HUES48 (cell line): ENCODE measurements at regions not wholly inside any gene's neighbourhood (a gene's known extent, or its start where the extent isn't known, plus 50 kb on each side); places are given as distances from the start of the nearest gene placed in this dataset.

ENCODE experiments used
- H3K27ac ChIP-seq: one replicate; pipeline ENCODE4 v1.7.0; 2013; ENCODE audit warnings: low read depth, low read length, inconsistent platforms
- H3K27me3 ChIP-seq: 2 replicates; pipeline ENCODE4 v1.6.1; 2013; ENCODE audit warnings: mild to moderate bottlenecking, low read length; ENCODE audit not compliant: control insufficient read depth, insufficient read depth
- H3K36me3 ChIP-seq: 2 replicates; pipeline ENCODE4 v1.6.1; 2013; ENCODE audit warnings: low read length; ENCODE audit not compliant: control insufficient read depth, insufficient read depth
- H3K4me1 ChIP-seq: 2 replicates; pipeline ENCODE4 v1.6.1; 2013; ENCODE audit warnings: mild to moderate bottlenecking, low read length; ENCODE audit not compliant: control insufficient read depth, insufficient read depth
- H3K4me3 ChIP-seq: 2 replicates; pipeline ENCODE4 v1.5.1; 2013; ENCODE audit warnings: mild to moderate bottlenecking, low read depth, low read length
- H3K9ac ChIP-seq: 2 replicates; pipeline ENCODE4 v1.6.1; 2013; ENCODE audit warnings: mild to moderate bottlenecking, low read depth, low read length, moderate library complexity
- H3K9me3 ChIP-seq: 2 replicates; pipeline ENCODE4 v1.6.1; 2013; ENCODE audit warnings: low read length; ENCODE audit not compliant: control insufficient read depth, insufficient read depth

- H3K9ac ChIP-seq: no peak overlapping the region
- peaks cover 65% of the 10 kb centered on the region for H3K27me3 ChIP-seq
- no peak overlapping the region for H3K4me3 ChIP-seq
- peaks cover 12% of the 10 kb centered on the region; the same call in 1 of the 2 replicates for H3K4me1 ChIP-seq
- H3K27ac ChIP-seq: no peak overlapping the region
- H3K9me3 ChIP-seq: no peaks in the 10 kb centered on the region
- no peaks in the 10 kb centered on the region for H3K36me3 ChIP-seq
These were observed 77.5 kb upstream of the GLI2 start for GRCh38 chr2:120658042-120658769.

- peaks cover 60% of the 10 kb centered on the region for H3K27me3 ChIP-seq
- H3K4me3 ChIP-seq: no peak overlapping the region
These were observed 76.9 kb upstream of the GLI2 start for GRCh38 chr2:120658770-120659158.

GRCh38 chr2:120659275-120659977 lies 76.2 kb upstream of the GLI2 start:
- Histone ChIP-seq H3K36me3 (no peaks in the 10 kb centered on the region), H3K27ac (no peak overlapping the region), H3K4me1 (peaks cover 12% of the 10 kb centered on the region; the same call in 1 of the 2 replicates), H3K9me3 (no peaks in the 10 kb centered on the region), H3K4me3 (no peak overlapping the region), H3K27me3 (peaks cover 55% of the 10 kb centered on the region), H3K9ac (no peak overlapping the region)

More at GRCh38 chr2:120658770-120659158, 76.9 kb upstream of the GLI2 start:
- Histone ChIP-seq H3K36me3 (no peaks in the 10 kb centered on the region), H3K27ac (no peak overlapping the region), H3K4me1 (peaks cover 12% of the 10 kb centered on the region; the same call in 1 of the 2 replicates), H3K9me3 (no peaks in the 10 kb centered on the region), H3K9ac (no peak overlapping the region)

- peaks cover 9% of the 10 kb centered on the region; the same call in 1 of the 2 replicates for H3K4me1 ChIP-seq
- H3K27ac ChIP-seq: no peak overlapping the region
- H3K9ac ChIP-seq: no peak overlapping the region
- H3K4me3 ChIP-seq: no peak overlapping the region
- no peaks in the 10 kb centered on the region for H3K36me3 ChIP-seq
- peaks cover 51% of the 10 kb centered on the region for H3K27me3 ChIP-seq
- peaks cover 5% of the 10 kb centered on the region; the same call in 1 of the 2 replicates for H3K9me3 ChIP-seq
These were observed 75.5 kb upstream of the GLI2 start for GRCh38 chr2:120660056-120660694.

- no peaks in the 10 kb centered on the region for H3K36me3 ChIP-seq
- peaks cover 5% of the 10 kb centered on the region; the same call in 1 of the 2 replicates for H3K9me3 ChIP-seq
- H3K4me3 ChIP-seq: no peak overlapping the region
- H3K27ac ChIP-seq: no peak overlapping the region
- no peak overlapping the region for H3K9ac ChIP-seq
- peaks cover 44% of the 10 kb centered on the region for H3K27me3 ChIP-seq
- H3K4me1 ChIP-seq: peaks cover 9% of the 10 kb centered on the region; the same call in 1 of the 2 replicates
These were observed 74.8 kb upstream of the GLI2 start for GRCh38 chr2:120660771-120661459.

- Histone ChIP-seq H3K36me3 (no peaks in the 10 kb centered on the region), H3K4me3 (no peak overlapping the region), H3K9ac (no peak overlapping the region), H3K4me1 (peaks cover 9% of the 10 kb centered on the region; the same call in 1 of the 2 replicates), H3K27ac (no peak overlapping the region), H3K9me3 (peaks cover 10% of the 10 kb centered on the region), H3K27me3 (peaks cover 41% of the 10 kb centered on the region)
These were observed 74.1 kb upstream of the GLI2 start for GRCh38 chr2:120661551-120661950.

- Histone ChIP-seq H3K27me3 (peaks cover 37% of the 10 kb centered on the region), H3K4me3 (no peak overlapping the region)
These were observed 73.6 kb upstream of the GLI2 start for GRCh38 chr2:120662046-120662445.

GRCh38 chr2:120662746-120663145 lies 72.9 kb upstream of the GLI2 start:
- peaks cover 9% of the 10 kb centered on the region; the same call in 1 of the 2 replicates for H3K4me1 ChIP-seq
- H3K36me3 ChIP-seq: no peaks in the 10 kb centered on the region
- peaks cover 15% of the 10 kb centered on the region for H3K9me3 ChIP-seq
- H3K27me3 ChIP-seq: peaks cover 35% of the 10 kb centered on the region
- no peak overlapping the region for H3K9ac ChIP-seq
- H3K27ac ChIP-seq: no peak overlapping the region
- H3K4me3 ChIP-seq: no peak overlapping the region

More at GRCh38 chr2:120662046-120662445, 73.6 kb upstream of the GLI2 start:
- Histone ChIP-seq H3K9ac (no peak overlapping the region), H3K36me3 (no peaks in the 10 kb centered on the region), H3K27ac (no peak overlapping the region), H3K9me3 (peaks cover 13% of the 10 kb centered on the region), H3K4me1 (peaks cover 9% of the 10 kb centered on the region; the same call in 1 of the 2 replicates)

GRCh38 chr2:120666433-120666832 lies 69.2 kb upstream of the GLI2 start:
- Histone ChIP-seq H3K36me3 (no peaks in the 10 kb centered on the region), H3K27ac (no peak overlapping the region), H3K9ac (no peak overlapping the region), H3K27me3 (peaks cover 28% of the 10 kb centered on the region), H3K9me3 (peaks cover 15% of the 10 kb centered on the region), H3K4me3 (no peak overlapping the region), H3K4me1 (no peaks in the 10 kb centered on the region)

GRCh38 chr2:120667981-120668380 lies 67.7 kb upstream of the GLI2 start:
- peaks cover 24% of the 10 kb centered on the region for H3K27me3 ChIP-seq
- H3K36me3 ChIP-seq: no peaks in the 10 kb centered on the region
- no peak overlapping the region for H3K4me3 ChIP-seq
- no peak overlapping the region for H3K9ac ChIP-seq
- H3K4me1 ChIP-seq: no peaks in the 10 kb centered on the region
- peaks cover 15% of the 10 kb centered on the region for H3K9me3 ChIP-seq
- no peak overlapping the region for H3K27ac ChIP-seq
